Heart left ventricle (tissue), 13 donors: ENCODE measurements at regions not wholly inside any gene's neighbourhood (a gene's known extent, or its start where the extent isn't known, plus 50 kb on each side); places are given as distances from the start of the nearest gene placed in this dataset.

ENCODE experiments used
- POLR2A ChIP-seq, 2 donors: fragments of 450-650 bp; IDR thresholded peaks; one replicate each; pipeline ENCODE4 v1.6.1; 2017; ENCODE audit warnings: antibody characterized with exemption in 2 of 2, mild to moderate bottlenecking in 2 of 2, moderate library complexity in 2 of 2
- TF ChIP-seq, protein P1 (sequence below), 12 donors: fragments of 200-600 bp; sonication (generic) in 4 of 12; IDR thresholded peaks; one replicate each; pipeline versions ENCODE4 v1.5.0 to v1.8.0; 2018 to 2022; ENCODE audit warnings: antibody characterized with exemption in 12 of 12, mild to moderate bottlenecking in 5 of 12
- donor health status: ischemic (EF 13 %, LVEDD 7.1; RV severe dilation, severe dysfunction).
- donor health status: DM: no; HTN: yes; CAD: no.
- donor health status: DM: no; HTN: no; CAD: no.
- donor health status: ischemic (EF 25% LVEDD 6.9; RV normal size, moderate dysfunction).
- donor health status: ischemic (EF 25% LVEDD 5.7; RV mildly dilated, moderate dysfunction).
- donor health status: ischemic (EF 35%, LVEDD 5.7; RV mildly dilated, moderate dysfunction).
- donor health status: nonischemic (EF 11% LVEDD 7.7; RV severe dilation, severe dysfunction).
- donor health status: DM: yes; HTN: yes; CAD: no.
- donor health status: PGD.
- donor health status: ischemic (EF 29% LVEDD 5.4; RV normal size, mild dysfunction).
- donor health status: nonischemic (EF 23%, LVEDD 6.1; RV moderate dilation, normal function).

DNA sequence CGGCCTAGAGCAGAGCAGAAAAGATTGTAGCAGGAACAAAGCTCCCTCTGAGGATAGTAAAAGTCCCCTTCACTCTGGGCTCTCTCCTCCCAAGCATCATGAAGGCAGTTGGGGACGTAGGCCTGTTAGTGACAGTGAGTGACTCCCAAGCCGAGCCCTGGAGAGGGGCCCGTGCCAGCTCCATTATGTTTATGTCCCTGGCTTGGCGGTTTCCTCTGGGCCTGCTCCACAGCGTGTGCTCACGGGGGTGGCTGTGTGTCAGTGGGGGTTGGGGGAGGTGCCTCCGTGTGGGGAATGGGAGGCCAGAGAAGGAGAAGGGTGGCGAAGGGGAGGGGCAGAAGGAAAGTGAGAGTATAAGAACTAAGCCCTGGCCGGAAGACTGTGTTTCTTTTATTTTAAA, 170.0 kb upstream of the VASH1 start:
- TF ChIP-seq, protein P1, sequence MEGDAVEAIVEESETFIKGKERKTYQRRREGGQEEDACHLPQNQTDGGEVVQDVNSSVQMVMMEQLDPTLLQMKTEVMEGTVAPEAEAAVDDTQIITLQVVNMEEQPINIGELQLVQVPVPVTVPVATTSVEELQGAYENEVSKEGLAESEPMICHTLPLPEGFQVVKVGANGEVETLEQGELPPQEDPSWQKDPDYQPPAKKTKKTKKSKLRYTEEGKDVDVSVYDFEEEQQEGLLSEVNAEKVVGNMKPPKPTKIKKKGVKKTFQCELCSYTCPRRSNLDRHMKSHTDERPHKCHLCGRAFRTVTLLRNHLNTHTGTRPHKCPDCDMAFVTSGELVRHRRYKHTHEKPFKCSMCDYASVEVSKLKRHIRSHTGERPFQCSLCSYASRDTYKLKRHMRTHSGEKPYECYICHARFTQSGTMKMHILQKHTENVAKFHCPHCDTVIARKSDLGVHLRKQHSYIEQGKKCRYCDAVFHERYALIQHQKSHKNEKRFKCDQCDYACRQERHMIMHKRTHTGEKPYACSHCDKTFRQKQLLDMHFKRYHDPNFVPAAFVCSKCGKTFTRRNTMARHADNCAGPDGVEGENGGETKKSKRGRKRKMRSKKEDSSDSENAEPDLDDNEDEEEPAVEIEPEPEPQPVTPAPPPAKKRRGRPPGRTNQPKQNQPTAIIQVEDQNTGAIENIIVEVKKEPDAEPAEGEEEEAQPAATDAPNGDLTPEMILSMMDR (IDR thresholded peaks at IDR 0.05): no peak
- no peak for TF ChIP-seq POLR2A (IDR thresholded peaks at IDR 0.05)
